Endothelial cell of umbilical vein (primary cell): ENCODE measurements at regions not wholly inside any gene's neighbourhood (a gene's known extent, or its start where the extent isn't known, plus 50 kb on each side); places are given as distances from the start of the nearest gene placed in this dataset.
A peak's percentile ranks its signal among the peaks of the same experiment; 100 is the strongest.
"Not testable (repeated sequence)": the region's sequence is repeated elsewhere in the genome, so short reads cannot be mapped to it uniquely, and the experiment has no call there.

Experiments
- BruUV-seq: library from RNA; stranded (reverse); fragments of 400-500 nt; replicated peaks from 2 replicates; lab custom pipeline; 2021; lab: Mats Ljungman, UMichigan
- CTCF ChIA-PET: fragments of 300-600, 350-600 bp; sonication (Branson Sonifier 250); formaldehyde crosslinking; loops from one replicate; lab custom pipeline; 2021; ENCODE audit warnings: antibody characterized with exemption, inconsistent platforms; lab: Charles Lee
- POLR2A ChIA-PET: fragments of 300-600, 350-600 bp; sonication (Branson Sonifier 250); formaldehyde crosslinking; loops from one replicate; lab custom pipeline; 2021; ENCODE audit warnings: antibody characterized with exemption, inconsistent platforms; lab: Charles Lee
- DNase-seq: peaks from one replicate; pipeline ENCODE4 v3.0.0-alpha.2; 2011; ENCODE audit warnings: low read depth, low spot score
- FAIRE-seq: peaks from 2 replicates; lab custom pipeline; 2011; peaks lifted over from hg19 to GRCh38; lab: Jason Lieb, UNC
- H2AFZ ChIP-seq: 2 replicates; pipeline ENCODE4 v1.6.0; 2012; ENCODE audit warnings: low read depth, low read length, control low read depth, inconsistent platforms
- H3K27ac ChIP-seq: 2 replicates; pipeline ENCODE4 v1.5.1; 2011; ENCODE audit warnings: low read depth, mild to moderate bottlenecking, control low read depth, low read length, moderate library complexity; ENCODE audit not compliant: insufficient read depth
- H3K27me3 ChIP-seq, 2 experiments: 2 replicates each; pipeline versions ENCODE4 v1.6.0 to v1.6.1; 2011; ENCODE audit warnings: low read length in 2 of 2, mixed read lengths in 1 of 2; ENCODE audit not compliant: control insufficient read depth in 2 of 2, insufficient read depth in 2 of 2
- H3K36me3 ChIP-seq, 2 experiments: 2 replicates in 1 of 2; 3 replicates in 1 of 2; pipeline ENCODE4 v1.5.1; 2011; ENCODE audit warnings: low read length in 2 of 2, mild to moderate bottlenecking in 1 of 2, moderate library complexity in 1 of 2; ENCODE audit not compliant: control insufficient read depth in 2 of 2, insufficient read depth in 2 of 2; ENCODE audit errors: extremely low read depth in 1 of 2
- H3K4me1 ChIP-seq: 3 replicates; pipeline ENCODE4 v1.5.1; 2011; ENCODE audit warnings: mild to moderate bottlenecking, low read length; ENCODE audit not compliant: control insufficient read depth, insufficient read depth; ENCODE audit errors: extremely low read depth
- H3K4me2 ChIP-seq: 2 replicates; pipeline ENCODE4 v1.6.1; 2011; ENCODE audit warnings: low read length, control low read depth, mixed read lengths; ENCODE audit not compliant: insufficient read depth
- H3K4me3 ChIP-seq, 3 experiments: fragments of 200-600 bp in 1 of 3; sonication (generic), shearing (Covaris generic) in 1 of 3; replicated peaks in 1 of 3; 2 replicates each; pipeline ENCODE4 v1.5.1; 2011 to 2016; ENCODE audit warnings: control low read depth in 3 of 3, low read length in 3 of 3, mild to moderate bottlenecking in 2 of 3, inconsistent platforms in 1 of 3, low read depth in 1 of 3, moderate library complexity in 1 of 3; ENCODE audit not compliant: insufficient read depth in 1 of 3
- H3K79me2 ChIP-seq: 2 replicates; pipeline ENCODE4 v1.6.0; 2012; ENCODE audit warnings: low read length, inconsistent platforms; ENCODE audit not compliant: control insufficient read depth, insufficient read depth
- H3K9ac ChIP-seq: replicated peaks from 2 replicates; pipeline ENCODE3; 2011; ENCODE audit warnings: low read length, control low read depth; ENCODE audit not compliant: insufficient read depth; ENCODE audit errors: extremely low read depth
- H3K9me1 ChIP-seq: replicated peaks from 3 replicates; pipeline ENCODE4 v1.6.0; 2011; ENCODE audit warnings: mild to moderate bottlenecking, low read length; ENCODE audit not compliant: control insufficient read depth, insufficient read depth; ENCODE audit errors: extremely low read depth
- H3K9me3 ChIP-seq: replicated peaks from 2 replicates; pipeline ENCODE4 v1.5.1; 2012; ENCODE audit warnings: low read length, inconsistent platforms; ENCODE audit not compliant: control insufficient read depth, insufficient read depth
- H4K20me1 ChIP-seq: replicated peaks from 2 replicates; pipeline ENCODE3; 2011; ENCODE audit warnings: mild to moderate bottlenecking, low read length; ENCODE audit not compliant: control insufficient read depth, insufficient read depth; ENCODE audit errors: extremely low read depth
- dilution Hi-C: fragments of 300-500 bp; cut with MboI; formaldehyde crosslinking; loops from one replicate; pipeline ENCODE4 v1.15.0; 2019; ENCODE audit warnings: low sequenced_read_pairs; ENCODE audit not compliant: extremely low pct_ligation_motif_present
- intact Hi-C: fragments of 100-400 bp; cut with micrococcal nuclease; formaldehyde crosslinking; loops from one replicate; pipeline ENCODE4 v1.10.0; 2022

- H3K9me3 ChIP-seq, H3K4me2 ChIP-seq, POLR2A ChIA-PET, H3K4me3 ChIP-seq, intact Hi-C loops, dilution Hi-C loops, BruUV-seq, H3K27ac ChIP-seq, H2AFZ ChIP-seq, H3K9ac ChIP-seq, DNase-seq, H3K79me2 ChIP-seq, H4K20me1 ChIP-seq, FAIRE-seq, H3K36me3 ChIP-seq, H3K27me3 ChIP-seq, H3K9me1 ChIP-seq, H3K4me1 ChIP-seq, CTCF ChIA-PET: not testable (repeated sequence)
Measured at GRCh38 chr5:177941386-177941785, 54.7 kb downstream of the PROP1 start.

GRCh38 chr5:177939246-177940171, 56.5 kb downstream of the PROP1 start:
- Histone ChIP-seq H3K4me3 (peak overlapping the region in 2 of 3 experiments; percentile 17 to 41), H2AFZ (peak overlapping the region; percentile 54)
- H3K36me3 ChIP-seq, POLR2A ChIA-PET, H3K4me2 ChIP-seq, dilution Hi-C loops, DNase-seq, CTCF ChIA-PET, BruUV-seq, H3K27ac ChIP-seq, H3K9me3 ChIP-seq, H3K79me2 ChIP-seq, H3K4me1 ChIP-seq, intact Hi-C loops, H4K20me1 ChIP-seq, H3K9me1 ChIP-seq, H3K9ac ChIP-seq, H3K27me3 ChIP-seq: not testable (repeated sequence)
- FAIRE-seq = peak; percentile 86

- H3K27me3 ChIP-seq, H3K79me2 ChIP-seq, DNase-seq, FAIRE-seq, H3K9me1 ChIP-seq, POLR2A ChIA-PET, H3K9ac ChIP-seq, H3K4me2 ChIP-seq, H2AFZ ChIP-seq, BruUV-seq, H3K36me3 ChIP-seq, dilution Hi-C loops, H3K4me1 ChIP-seq, H4K20me1 ChIP-seq, H3K27ac ChIP-seq, intact Hi-C loops, H3K9me3 ChIP-seq: not testable (repeated sequence)
- H3K4me3 ChIP-seq = peak overlapping the region in 1 of 3 experiments; percentile 41
- CTCF ChIA-PET = interaction anchor here (1.2 kb wide), 1 partner anchor 1738 kb away, joined by 4 read pairs; no protein-coding TSS in a partner anchor
Measured at GRCh38 chr5:177938767-177939166, 57.3 kb downstream of the PROP1 start.

- dilution Hi-C loops, H3K79me2 ChIP-seq, H3K9me3 ChIP-seq, H3K4me3 ChIP-seq, H3K4me2 ChIP-seq, H3K9ac ChIP-seq, H3K36me3 ChIP-seq, H3K27ac ChIP-seq, DNase-seq, BruUV-seq, H3K4me1 ChIP-seq, H3K9me1 ChIP-seq, H3K27me3 ChIP-seq, POLR2A ChIA-PET, H2AFZ ChIP-seq, H4K20me1 ChIP-seq: not testable (repeated sequence)
- FAIRE-seq = peak; percentile 72
- intact Hi-C loops = loop anchor here (5.0 kb wide), 1 partner anchor 128 kb away; no protein-coding TSS in a partner anchor
- CTCF ChIA-PET = interaction anchor here (0.6 kb wide), 2 partner anchors 33 to 127 kb away, joined by 3 to 10 read pairs; no protein-coding TSS in a partner anchor
Measured at GRCh38 chr5:177934233-177934632, 61.8 kb downstream of the PROP1 start.
